NT2/D1 (cell line): ENCODE measurements at regions not wholly inside any gene's neighbourhood (a gene's known extent, or its start where the extent isn't known, plus 50 kb on each side); places are given as distances from the start of the nearest gene placed in this dataset.

Experiments used
- YY1 ChIP-seq: IDR thresholded peaks from 2 replicates; pipeline ENCODE4 v1.6.1; 2011; ENCODE audit not compliant: insufficient read length, insufficient read depth
- ZNF274 ChIP-seq: IDR thresholded peaks from 2 replicates; pipeline ENCODE4 v1.6.1; 2011; ENCODE audit warnings: mild to moderate bottlenecking, low read depth, low read length

DNA sequence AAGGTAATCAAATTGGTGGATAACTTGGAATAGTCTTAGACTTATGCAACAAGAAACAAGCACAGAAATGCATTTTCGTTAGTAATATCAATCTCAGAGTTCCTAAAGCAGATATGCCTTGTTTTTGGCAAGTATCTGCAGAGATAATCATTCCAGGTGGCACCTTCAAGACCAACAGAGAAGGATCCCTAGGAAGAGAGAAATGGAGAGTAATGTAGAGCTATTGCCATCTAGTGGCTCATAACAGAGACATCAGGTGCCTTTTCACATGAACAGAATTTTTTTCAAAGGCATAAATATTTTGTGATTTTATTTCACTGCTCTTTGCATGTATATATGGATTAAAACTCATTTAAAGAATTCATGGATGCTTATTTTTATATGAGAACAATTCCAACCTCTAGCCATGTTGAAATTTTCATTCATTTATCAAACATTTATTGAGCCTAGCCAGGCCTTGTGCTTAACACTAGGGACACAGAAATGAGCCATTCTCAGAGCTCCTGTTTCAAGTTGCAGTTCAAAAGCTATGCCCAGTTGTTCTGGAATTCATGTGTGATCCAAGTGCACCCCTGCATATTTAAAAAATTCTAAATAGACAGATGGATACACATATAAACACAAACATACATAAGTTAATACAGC lies 117.5 kb upstream of the OR13F1 start:
- TF ChIP-seq YY1, result no peak
- TF ChIP-seq ZNF274, result no peak
